ENCODE measurements at regions not wholly inside any gene's neighbourhood (a gene's known extent, or its start where the extent isn't known, plus 50 kb on each side); places are given as distances from the start of the nearest gene placed in this dataset.

- no peak for ATAC-seq (ENCODE audit: low read depth)
- Histone ChIP-seq H4K91ac (ENCODE audit: insufficient read depth, low read depth, low read length) (no peak overlapping the region), H2AFZ (replicated peaks; ENCODE audit: low read length, poor library complexity) (no peak overlapping the region), H3K23ac (ENCODE audit: low read depth, low read length) (no peak overlapping the region), H4K20me1 (ENCODE audit: insufficient read depth, low read length) (no peaks in the 10 kb centered on the region), H3K9me3 (ENCODE audit: control insufficient read depth, insufficient read depth, low read length) (no peaks in the 10 kb centered on the region), H2AK5ac (ENCODE audit: low read depth, low read length) (no peak overlapping the region), H3K4me2 (ENCODE audit: low read depth, low read length) (no peak overlapping the region), H2BK20ac (ENCODE audit: low read depth, low read length) (no peak overlapping the region), H3K36me3 (ENCODE audit: control insufficient read depth, insufficient read depth, low read length) (no peaks in the 10 kb centered on the region), H2BK15ac (ENCODE audit: low read depth, low read length) (no peak overlapping the region), H3K9me1 (ENCODE audit: insufficient read depth, low read length) (0 out of 2 replicates have a peak, but pooled peaks cover 4% of the 10 kb centered on the region), H3K4me3 (ENCODE audit: insufficient read depth, low read depth, low read length) (no peak overlapping the region), H2BK5ac (ENCODE audit: low read depth, low read length, poor library complexity, severe bottlenecking) (no peak overlapping the region), H3K56ac (ENCODE audit: extremely low read depth, insufficient read depth, low read length) (no peak overlapping the region), H3K18ac (ENCODE audit: low read depth, low read length) (no peak overlapping the region), H3K4me1 (ENCODE audit: control insufficient read depth, insufficient read depth, low read length) (no peaks in the 10 kb centered on the region), H2BK120ac (ENCODE audit: low read depth, low read length) (no peak overlapping the region), H2AK9ac (replicated peaks; ENCODE audit: low read depth, low read length, poor library complexity) (no peak overlapping the region), H3K9ac (ENCODE audit: low read depth, low read length) (no peak overlapping the region), H3K4ac (ENCODE audit: low read depth, low read length) (no peak overlapping the region), H4K8ac (ENCODE audit: low read depth in 2 of 2, low read length in 2 of 2) (no peak overlapping the region), H3K14ac (replicated peaks; ENCODE audit: low read depth, low read length) (no peak overlapping the region), H3K27me3 (ENCODE audit: control insufficient read depth, insufficient read depth, low read length) (no peaks in the 10 kb centered on the region), H3K27ac (ENCODE audit: insufficient read depth, low read length) (no peak overlapping the region), H3K79me1 (ENCODE audit: low read depth in 1 of 2, low read length in 2 of 2) (no peaks in the 10 kb centered on the region), H4K5ac (ENCODE audit: low read depth, low read length) (no peak overlapping the region)
- WGBS, 2 experiments (ENCODE audit: extremely low coverage in 2 of 2, insufficient read length in 1 of 2), result no CpG with 5 or more reads among the region's 8 CpGs
- no peak for DNase-seq
- no TSS peak for BruUV-seq (replicated peaks)
- in situ Hi-C loops (cut with MboI; ENCODE audit: low sequenced_read_pairs) (no loop called here), dilution Hi-C loops (cut with HindIII; ENCODE audit: low sequenced_read_pairs, unreplicated experiment) (no loop called here), intact Hi-C loops (cut with micrococcal nuclease) (no loop called here)
- no peak for TF ChIP-seq POLR2A (IDR thresholded peaks at IDR 0.05; ENCODE audit: low read depth, low read length)
- no peak for TF ChIP-seq MAFK (IDR thresholded peaks at IDR 0.05; ENCODE audit: low read depth, low read length)
- TF ChIP-seq CTCF (conservative IDR thresholded peaks at IDR 0.05; ENCODE audit: low read depth, low read length), result no peak
- no peak for TF ChIP-seq RAD21 (IDR thresholded peaks at IDR 0.05; ENCODE audit: low read length)
- TF ChIP-seq BHLHE40 (IDR thresholded peaks at IDR 0.05; ENCODE audit: low read depth, low read length), result no peak
- no peak for TF ChIP-seq CEBPB (IDR thresholded peaks at IDR 0.05; ENCODE audit: low read depth, low read length)
- no peak for TF ChIP-seq NFE2L2 (IDR thresholded peaks at IDR 0.05; ENCODE audit: low read depth, low read length)
- no peak for TF ChIP-seq CHD1 (IDR thresholded peaks at IDR 0.05; ENCODE audit: low read depth, low read length)
- no peak for TF ChIP-seq SMC3 (IDR thresholded peaks at IDR 0.05; ENCODE audit: low read depth, low read length)
- TF ChIP-seq, protein P1, sequence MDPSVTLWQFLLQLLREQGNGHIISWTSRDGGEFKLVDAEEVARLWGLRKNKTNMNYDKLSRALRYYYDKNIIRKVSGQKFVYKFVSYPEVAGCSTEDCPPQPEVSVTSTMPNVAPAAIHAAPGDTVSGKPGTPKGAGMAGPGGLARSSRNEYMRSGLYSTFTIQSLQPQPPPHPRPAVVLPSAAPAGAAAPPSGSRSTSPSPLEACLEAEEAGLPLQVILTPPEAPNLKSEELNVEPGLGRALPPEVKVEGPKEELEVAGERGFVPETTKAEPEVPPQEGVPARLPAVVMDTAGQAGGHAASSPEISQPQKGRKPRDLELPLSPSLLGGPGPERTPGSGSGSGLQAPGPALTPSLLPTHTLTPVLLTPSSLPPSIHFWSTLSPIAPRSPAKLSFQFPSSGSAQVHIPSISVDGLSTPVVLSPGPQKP (IDR thresholded peaks at IDR 0.05; ENCODE audit: borderline replicate concordance, low read depth, low read length), result no peak
- no peak for TF ChIP-seq MXI1 (IDR thresholded peaks at IDR 0.05; ENCODE audit: borderline replicate concordance, low read depth, low read length)
- ChIA-PET POLR2A (ENCODE audit: unreplicated experiment) (no interaction called here), CTCF (no interaction called here)
Observed at GRCh38 chr5:175354964-175355363, 89.0 kb downstream of the DRD1 start.
